B cell (primary cell): ENCODE measurements at regions not wholly inside any gene's neighbourhood (a gene's known extent, or its start where the extent isn't known, plus 50 kb on each side); places are given as distances from the start of the nearest gene placed in this dataset.

Source experiments
- ATAC-seq: fragments of 200-7000 bp; cut with Tn5 transposase; one replicate; pipeline ENCODE4 v1.10.0; 2021; ENCODE audit warnings: low read depth, mild to moderate bottlenecking, moderate number of reproducible peaks, moderate library complexity
- CTCF ChIA-PET: fragments of 350-600 bp; sonication (Branson Sonifier 250); formaldehyde crosslinking; loops from one replicate; lab custom pipeline; 2021; ENCODE audit warnings: antibody characterized with exemption, inconsistent platforms; lab: Charles Lee
- POLR2A ChIA-PET: fragments of 350-600 bp; sonication (Branson Sonifier 250); formaldehyde crosslinking; loops from one replicate; lab custom pipeline; 2021; ENCODE audit warnings: antibody characterized with exemption; lab: Charles Lee
- DNase-seq: peaks from one replicate; pipeline ENCODE4 v3.0.0; 2013
- H2AFZ ChIP-seq: 2 replicates; pipeline ENCODE4 v1.6.1; 2012; ENCODE audit warnings: mild to moderate bottlenecking, low read depth, low read length; ENCODE audit not compliant: insufficient read depth, poor library complexity, severe bottlenecking
- H3K27ac ChIP-seq, 2 donors: 1 replicate in 1 of 2; 2 replicates in 1 of 2; pipeline ENCODE4 v1.5.1; 2012 to 2013; ENCODE audit warnings: low read length in 2 of 2, mild to moderate bottlenecking in 2 of 2, moderate library complexity in 1 of 2
- H3K27me3 ChIP-seq, 4 experiments: fragments of 200-600 bp in 1 of 4; sonication (generic) in 1 of 4; replicated peaks in 1 of 4; 1 replicate in 2 of 4; 2 replicates in 2 of 4; pipeline versions ENCODE4 v1.6.1 to v1.7.0; 2013 to 2016; ENCODE audit warnings: low read length in 3 of 4, mild to moderate bottlenecking in 2 of 4, mixed read lengths in 1 of 4, moderate library complexity in 1 of 4; ENCODE audit not compliant: insufficient read depth in 4 of 4, control insufficient read depth in 3 of 4; ENCODE audit errors: control extremely low read depth in 1 of 4
- H3K36me3 ChIP-seq, 2 experiments: replicated peaks in 1 of 2; 1 replicate in 1 of 2; 2 replicates in 1 of 2; pipeline versions ENCODE4 v1.6.1 to v1.7.1; 2013; ENCODE audit warnings: low read length in 1 of 2; ENCODE audit not compliant: insufficient read depth in 2 of 2, control insufficient read depth in 1 of 2; ENCODE audit errors: control extremely low read depth in 1 of 2, extremely low read depth in 1 of 2
- H3K4me1 ChIP-seq, 2 donors: fragments of 200-600 bp in 1 of 2; sonication (generic) in 1 of 2; 1 replicate in 1 of 2; 2 replicates in 1 of 2; pipeline versions ENCODE4 v1.5.1 to v1.6.1; 2013 to 2017; ENCODE audit warnings: low read length in 2 of 2; ENCODE audit not compliant: control insufficient read depth in 2 of 2, insufficient read depth in 2 of 2
- H3K4me2 ChIP-seq: replicated peaks from 2 replicates; pipeline ENCODE3; 2012; ENCODE audit warnings: mild to moderate bottlenecking, low read depth, low read length; ENCODE audit not compliant: poor library complexity, severe bottlenecking
- H3K4me3 ChIP-seq, 5 experiments: fragments of 200-600 bp in 1 of 5; sonication (generic) in 1 of 5; 1 replicate in 3 of 5; 2 replicates in 2 of 5; pipeline versions ENCODE4 v1.5.1 to v1.7.0; 2011 to 2016; ENCODE audit warnings: low read length in 4 of 5, mild to moderate bottlenecking in 4 of 5, low read depth in 2 of 5, control low read depth in 1 of 5, moderate library complexity in 1 of 5; ENCODE audit not compliant: insufficient read depth in 1 of 5; ENCODE audit errors: control extremely low read depth in 1 of 5, extremely low read depth in 1 of 5
- H3K79me2 ChIP-seq: fragments of 200-600 bp; sonication (generic); one replicate; pipeline ENCODE4 v1.6.0; 2016; ENCODE audit warnings: low read length; ENCODE audit not compliant: control insufficient read depth, insufficient read depth
- H3K9ac ChIP-seq: fragments of 200-600 bp; sonication (generic); 2 replicates; pipeline ENCODE4 v1.6.1; 2017; ENCODE audit warnings: mild to moderate bottlenecking, low read length, moderate library complexity
- H3K9me3 ChIP-seq, 3 donors: one replicate each; pipeline versions ENCODE4 v1.6.1 to v1.7.1; 2013; ENCODE audit warnings: low read length in 2 of 3; ENCODE audit not compliant: control insufficient read depth in 2 of 3, insufficient read depth in 1 of 3; ENCODE audit errors: control extremely low read depth in 1 of 3
- H4K20me1 ChIP-seq: 2 replicates; pipeline ENCODE4 v1.6.0; 2012; ENCODE audit warnings: mild to moderate bottlenecking, low read length; ENCODE audit not compliant: insufficient read depth, control insufficient read depth, poor library complexity, severe bottlenecking
- H3K27ac Mint-ChIP-seq: one replicate; pipeline ENCODE4 v1.8.0; 2021; ENCODE audit warnings: mixed read lengths
- H3K27me3 Mint-ChIP-seq: one replicate; pipeline ENCODE4 v1.8.0; 2021; ENCODE audit warnings: mixed read lengths
- H3K4me1 Mint-ChIP-seq: one replicate; pipeline ENCODE4 v1.8.0; 2021; ENCODE audit warnings: mixed read lengths
- H3K4me3 Mint-ChIP-seq: one replicate; pipeline ENCODE4 v1.8.0; 2021; ENCODE audit warnings: mixed read lengths
- H3K9me3 Mint-ChIP-seq: one replicate; pipeline ENCODE4 v1.8.0; 2022; ENCODE audit warnings: mixed read lengths; ENCODE audit not compliant: insufficient read depth
- EZH2 ChIP-seq: IDR thresholded peaks from 2 replicates; pipeline ENCODE4 v1.6.1; 2012; ENCODE audit warnings: borderline replicate concordance, low read depth, mild to moderate bottlenecking, moderate library complexity, low read length; ENCODE audit not compliant: insufficient read depth, poor library complexity, severe bottlenecking
- WGBS: methylation state at CpG from one replicate; pipeline ENCODE4 v1.1.5; 2013; ENCODE audit warnings: missing lambda C conversion rate; ENCODE audit not compliant: insufficient coverage; 5-methylcytosine and 5-hydroxymethylcytosine counted together
- intact Hi-C: fragments of 100-400 bp; cut with micrococcal nuclease; formaldehyde crosslinking; loops from one replicate; pipeline ENCODE4 v1.10.0; 2022
- TF ChIP-seq, protein P1 (sequence below): fragments of 200-600 bp; IDR thresholded peaks from one replicate; pipeline ENCODE4 v1.8.0; 2022; ENCODE audit warnings: antibody characterized with exemption, mild to moderate bottlenecking

DNA sequence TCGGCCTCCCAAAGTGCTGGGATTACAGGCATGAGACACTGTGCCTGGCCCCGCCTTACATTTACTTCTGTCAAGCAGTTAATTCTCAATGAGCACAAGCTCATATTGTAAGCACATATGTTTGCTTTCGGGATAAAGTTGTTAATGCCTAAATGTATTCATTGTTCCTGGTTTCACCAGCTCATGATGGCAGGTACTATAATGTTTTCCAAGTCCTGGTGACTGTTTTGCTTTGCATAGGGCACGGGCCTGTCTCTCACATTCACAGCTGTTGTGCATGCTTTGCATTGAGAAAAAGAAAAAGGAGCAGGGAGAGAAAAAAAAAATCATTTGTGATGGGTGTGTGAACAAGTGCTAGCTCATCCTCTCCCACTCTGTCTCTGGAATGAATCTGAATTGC, 661.2 kb upstream of the TENM3 start:
- no peaks in the 10 kb centered on the region for H3K79me2 ChIP-seq
- CTCF ChIA-PET: no interaction called here
- H4K20me1 ChIP-seq: no peaks in the 10 kb centered on the region
- TF ChIP-seq EZH2: no peak
- TF ChIP-seq, protein P1, sequence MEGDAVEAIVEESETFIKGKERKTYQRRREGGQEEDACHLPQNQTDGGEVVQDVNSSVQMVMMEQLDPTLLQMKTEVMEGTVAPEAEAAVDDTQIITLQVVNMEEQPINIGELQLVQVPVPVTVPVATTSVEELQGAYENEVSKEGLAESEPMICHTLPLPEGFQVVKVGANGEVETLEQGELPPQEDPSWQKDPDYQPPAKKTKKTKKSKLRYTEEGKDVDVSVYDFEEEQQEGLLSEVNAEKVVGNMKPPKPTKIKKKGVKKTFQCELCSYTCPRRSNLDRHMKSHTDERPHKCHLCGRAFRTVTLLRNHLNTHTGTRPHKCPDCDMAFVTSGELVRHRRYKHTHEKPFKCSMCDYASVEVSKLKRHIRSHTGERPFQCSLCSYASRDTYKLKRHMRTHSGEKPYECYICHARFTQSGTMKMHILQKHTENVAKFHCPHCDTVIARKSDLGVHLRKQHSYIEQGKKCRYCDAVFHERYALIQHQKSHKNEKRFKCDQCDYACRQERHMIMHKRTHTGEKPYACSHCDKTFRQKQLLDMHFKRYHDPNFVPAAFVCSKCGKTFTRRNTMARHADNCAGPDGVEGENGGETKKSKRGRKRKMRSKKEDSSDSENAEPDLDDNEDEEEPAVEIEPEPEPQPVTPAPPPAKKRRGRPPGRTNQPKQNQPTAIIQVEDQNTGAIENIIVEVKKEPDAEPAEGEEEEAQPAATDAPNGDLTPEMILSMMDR: no peak
- H3K4me1 Mint-ChIP-seq: no peaks in the 10 kb centered on the region
- H3K9me3 Mint-ChIP-seq: no peaks in the 10 kb centered on the region
- no peak overlapping the region for H3K9ac ChIP-seq
- POLR2A ChIA-PET: no interaction called here
- intact Hi-C loops: no loop called here
- no peak overlapping the region for H3K4me3 Mint-ChIP-seq
- ATAC-seq (no peak), DNase-seq (no peak)
- no peak overlapping the region for H3K27ac Mint-ChIP-seq
- H3K27me3 ChIP-seq: no peaks in the 10 kb centered on the region
- H3K36me3 ChIP-seq: no peaks in the 10 kb centered on the region
- peaks cover 0 to 3% (median 0%) of the 10 kb centered on the region in 3 donors for H3K9me3 ChIP-seq
- WGBS: 73% methylated on average over 3 of the region's 4 CpGs
- H3K27ac ChIP-seq: no peak overlapping the region
- H3K4me1 ChIP-seq: no peaks in the 10 kb centered on the region
- no peak overlapping the region for H2AFZ ChIP-seq
- no peaks in the 10 kb centered on the region for H3K27me3 Mint-ChIP-seq
- H3K4me2 ChIP-seq: no peak overlapping the region
- no peak overlapping the region for H3K4me3 ChIP-seq

DNA sequence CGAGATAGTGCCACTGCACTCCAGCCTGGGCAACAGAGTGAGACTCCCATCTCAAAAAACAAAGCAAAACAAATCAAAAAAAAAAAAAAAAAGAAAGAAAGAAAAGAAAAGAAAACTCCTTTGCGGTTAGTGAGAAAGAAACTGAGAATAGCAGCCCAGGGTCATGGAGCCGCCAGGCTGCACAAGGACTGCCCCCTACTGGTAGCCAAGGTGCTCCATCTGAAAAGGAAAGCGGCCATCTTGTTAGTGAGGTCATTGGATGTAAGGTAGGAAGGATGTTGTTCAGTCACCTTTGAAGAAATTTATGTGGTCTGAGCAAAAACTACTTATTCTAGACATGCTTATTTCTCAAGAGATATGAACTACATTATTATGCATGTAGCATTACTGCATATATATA, 660.6 kb upstream of the TENM3 start:
- H3K9ac ChIP-seq: no peak overlapping the region
- H3K9me3 ChIP-seq: peaks cover 0 to 3% (median 0%) of the 10 kb centered on the region in 3 donors
- H3K79me2 ChIP-seq: no peaks in the 10 kb centered on the region
- intact Hi-C loops: no loop called here
- Mint-ChIP-seq H3K4me3 (no peak overlapping the region), H3K27me3 (no peaks in the 10 kb centered on the region), H3K9me3 (no peaks in the 10 kb centered on the region), H3K4me1 (no peaks in the 10 kb centered on the region), H3K27ac (no peak overlapping the region)
- no peaks in the 10 kb centered on the region for H3K27me3 ChIP-seq
- H3K4me3 ChIP-seq: no peak overlapping the region
- no peak for DNase-seq
- ChIA-PET CTCF (no interaction called here), POLR2A (no interaction called here)
- no peak overlapping the region for H2AFZ ChIP-seq
- TF ChIP-seq, protein P1: no peak
- TF ChIP-seq EZH2: no peak
- no peaks in the 10 kb centered on the region for H4K20me1 ChIP-seq
- no peak for ATAC-seq
- 100% methylated on average over 1 of the region's 4 CpGs for WGBS
- no peak overlapping the region for H3K27ac ChIP-seq
- no peaks in the 10 kb centered on the region for H3K4me1 ChIP-seq
- H3K36me3 ChIP-seq: no peaks in the 10 kb centered on the region
- H3K4me2 ChIP-seq: no peak overlapping the region
